ENCODE measurements at regions not wholly inside any gene's neighbourhood (a gene's known extent, or its start where the extent isn't known, plus 50 kb on each side); places are given as distances from the start of the nearest gene placed in this dataset.
"Not testable (repeated sequence)": the region's sequence is repeated elsewhere in the genome, so short reads cannot be mapped to it uniquely, and the experiment has no call there.

DNA sequence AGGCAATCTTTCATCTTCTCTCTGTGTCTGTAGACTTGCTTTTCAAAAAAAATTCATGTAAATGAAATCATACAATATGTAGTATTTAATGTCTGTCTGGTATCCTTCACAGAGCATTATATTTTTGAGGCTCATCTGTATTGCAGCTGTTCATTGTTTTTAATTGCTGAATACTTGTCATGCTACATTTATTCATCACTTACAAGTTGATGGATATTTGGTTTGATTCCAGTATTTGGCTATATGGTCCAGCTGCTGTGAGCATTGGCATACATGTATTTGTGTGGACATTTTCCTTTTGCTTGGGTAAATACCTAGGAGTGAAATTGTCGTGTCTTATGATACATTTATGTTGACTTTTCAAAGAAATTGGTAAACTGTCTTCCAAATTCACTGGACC lies 441.4 kb downstream of the DCDC2C start:
- no peak for DNase-seq

DNA sequence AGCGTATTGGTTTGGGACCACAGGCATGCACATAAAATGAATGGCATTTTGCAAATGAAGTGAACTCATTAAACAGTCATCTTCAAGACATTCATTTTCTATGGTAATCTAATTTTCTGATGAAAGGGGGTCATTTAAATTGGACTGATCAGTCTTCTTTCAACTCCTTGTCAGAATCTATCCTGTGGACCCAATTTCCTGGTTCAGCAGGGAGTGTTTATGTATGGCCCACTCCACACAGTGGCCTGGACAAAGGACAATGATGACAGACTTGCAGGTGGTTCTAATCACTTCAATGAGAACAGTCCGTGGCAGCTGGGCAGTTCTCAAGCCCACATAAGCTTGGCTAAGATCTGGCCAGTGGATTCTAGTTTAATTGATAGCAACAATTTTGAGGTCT lies 448.1 kb downstream of the DCDC2C start:
- DNase-seq, result no peak

DNA sequence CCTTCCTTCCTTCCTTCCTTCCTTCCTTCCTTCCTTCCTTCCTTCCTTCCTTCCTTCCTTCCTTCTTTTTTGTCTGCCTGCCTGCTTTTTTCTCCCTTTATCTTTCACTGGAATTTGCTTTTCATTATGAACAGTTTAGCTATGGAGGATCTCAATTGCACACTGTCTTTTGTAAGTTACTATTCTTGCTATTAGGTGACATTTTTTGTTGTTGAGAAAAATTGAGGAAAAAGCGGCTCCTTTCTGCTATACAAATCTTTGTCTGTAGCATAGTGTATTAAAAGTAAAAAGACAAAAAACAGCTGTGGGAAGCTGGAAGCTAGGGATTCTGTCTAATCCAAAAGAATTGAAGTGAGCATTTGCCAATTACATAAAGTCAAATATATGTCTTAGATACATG lies 448.7 kb downstream of the DCDC2C start:
- no peak for DNase-seq

DNA sequence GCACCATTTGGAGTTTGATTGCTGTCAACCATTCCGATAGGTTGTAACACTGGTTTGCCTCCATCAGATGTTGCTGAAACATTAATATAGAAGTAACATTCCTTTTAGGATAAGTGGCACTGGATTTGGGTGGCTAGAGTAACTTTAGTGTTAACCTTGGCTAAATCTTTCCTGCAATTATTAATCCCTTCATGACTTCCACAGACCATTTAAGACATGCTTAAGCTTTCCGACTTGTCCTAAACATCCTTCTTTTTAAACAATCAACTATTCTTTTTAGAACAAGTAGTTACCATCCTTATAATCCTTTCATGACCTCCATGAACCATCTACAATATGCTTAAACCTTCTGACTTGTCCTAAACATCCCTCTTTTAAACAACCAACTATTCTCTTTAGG lies 465.5 kb downstream of the DCDC2C start:
- no peak for DNase-seq

DNA sequence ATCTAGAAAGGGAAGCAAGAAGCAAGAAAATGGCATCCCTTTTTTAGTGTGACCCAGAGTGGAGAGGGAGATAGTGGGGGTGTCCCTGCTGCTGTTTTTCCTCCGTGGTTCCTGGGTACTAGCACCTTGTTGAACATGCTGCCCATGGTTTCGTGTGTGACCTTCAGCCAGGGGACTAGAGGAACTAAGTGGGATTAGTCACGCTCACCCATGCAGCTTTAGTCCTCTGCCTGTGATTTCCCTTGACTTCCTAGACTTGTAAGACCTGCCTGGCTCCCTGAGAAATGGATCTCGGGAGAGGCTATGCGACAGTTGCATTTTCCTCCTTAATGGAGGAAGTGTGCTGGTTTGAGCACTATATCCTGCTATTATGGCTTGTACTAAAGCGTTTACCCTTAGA lies 471.4 kb downstream of the DCDC2C start:
- DNase-seq, result no peak

DNA sequence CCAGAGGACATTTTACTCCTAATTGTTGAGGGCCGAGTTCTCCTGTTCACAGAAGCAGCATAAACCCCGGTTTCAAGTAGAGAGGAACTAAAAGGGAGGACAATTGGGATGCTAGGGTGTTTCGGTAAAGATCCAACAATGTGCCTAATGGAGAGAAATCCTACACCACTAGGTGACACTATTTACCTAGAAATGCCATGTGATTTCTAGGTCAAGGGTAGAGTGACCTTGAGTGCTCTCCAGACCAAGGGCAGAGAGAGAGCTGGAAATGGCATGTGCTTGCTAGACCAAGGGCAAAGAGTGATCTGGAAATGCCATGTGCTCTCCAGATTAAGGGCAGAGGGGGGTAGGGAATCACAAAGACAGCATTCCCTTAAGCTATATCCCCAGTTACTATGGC lies 472.0 kb downstream of the DCDC2C start:
- DNase-seq, result no peak

DNA sequence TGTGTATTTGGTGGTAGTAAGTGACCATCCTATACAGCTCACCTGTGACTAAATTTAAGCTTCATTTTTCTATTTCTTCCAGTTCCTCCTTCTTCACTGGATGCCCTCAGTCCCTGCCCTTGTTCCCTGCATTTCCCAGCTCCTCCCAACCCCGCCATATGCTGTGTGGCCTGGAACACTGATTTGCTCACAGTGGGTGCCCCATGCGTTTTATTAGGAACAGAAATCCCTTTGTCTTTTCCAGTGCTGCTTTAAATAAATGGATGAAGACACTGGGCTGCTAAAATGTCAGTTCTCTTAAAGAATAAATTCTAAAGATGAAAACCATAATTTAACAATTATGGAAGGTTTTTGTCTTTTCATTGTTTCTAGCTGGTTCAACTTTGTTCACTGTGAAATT lies 477.3 kb downstream of the DCDC2C start:
- DNase-seq, result no peak

DNA sequence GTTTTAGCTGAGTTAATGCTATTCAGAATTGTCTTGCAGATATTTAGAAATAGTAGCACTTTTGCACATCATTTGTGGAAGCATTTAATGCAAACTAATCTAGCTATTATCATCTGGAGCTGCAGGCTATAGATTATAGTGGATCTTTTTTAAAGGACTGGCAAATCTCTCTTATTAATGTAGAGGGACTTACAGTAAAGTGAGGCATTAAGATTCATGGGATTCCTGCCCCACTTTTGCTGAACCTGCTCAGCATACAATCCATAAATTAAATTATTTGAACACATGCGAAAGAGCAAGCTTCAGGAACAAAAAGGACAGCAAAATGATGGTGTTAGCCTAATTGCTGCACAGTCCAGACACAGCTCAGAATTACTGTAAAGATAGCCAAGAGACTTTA lies 477.7 kb downstream of the DCDC2C start:
- no peak for DNase-seq

DNA sequence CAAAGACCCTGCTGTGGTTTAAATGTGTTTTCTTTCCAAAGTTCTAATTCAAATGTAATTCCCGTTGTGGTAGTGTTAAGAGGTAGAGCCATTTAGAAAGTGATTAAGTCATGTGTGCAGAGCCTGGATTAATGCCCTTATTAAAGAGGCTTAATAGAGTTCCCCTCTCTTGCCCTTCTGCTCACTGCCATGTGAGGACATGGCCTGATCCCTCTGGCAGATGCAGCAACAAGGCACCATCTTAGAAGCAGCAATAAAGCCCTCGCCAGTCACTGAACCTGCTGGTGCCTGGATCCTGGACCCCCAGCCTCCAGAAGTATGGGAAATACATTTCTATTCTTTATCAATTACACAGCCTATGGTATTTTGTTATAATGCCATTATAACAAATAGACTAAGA lies 485.2 kb downstream of the DCDC2C start:
- no peak for DNase-seq

DNA sequence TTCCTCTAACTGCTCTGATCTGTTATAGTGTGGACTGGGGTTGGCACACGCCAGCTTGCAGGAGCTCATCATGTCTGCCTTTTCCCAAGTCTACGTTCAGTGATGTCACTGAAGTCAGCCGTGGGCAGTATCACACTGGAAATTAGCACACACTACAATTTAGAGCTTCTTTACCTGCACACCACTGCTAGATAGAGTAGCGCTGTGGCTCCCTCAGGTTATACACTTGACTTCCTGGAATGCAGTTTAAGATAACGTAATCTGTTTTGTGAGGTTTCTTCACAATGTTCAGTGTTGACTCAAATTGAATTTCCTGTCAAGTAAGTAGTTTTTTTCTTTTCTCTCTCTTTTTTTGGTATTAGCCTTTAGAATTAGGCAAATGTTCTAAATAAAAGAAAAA lies 487.2 kb downstream of the DCDC2C start:
- DNase-seq, result no peak

DNA sequence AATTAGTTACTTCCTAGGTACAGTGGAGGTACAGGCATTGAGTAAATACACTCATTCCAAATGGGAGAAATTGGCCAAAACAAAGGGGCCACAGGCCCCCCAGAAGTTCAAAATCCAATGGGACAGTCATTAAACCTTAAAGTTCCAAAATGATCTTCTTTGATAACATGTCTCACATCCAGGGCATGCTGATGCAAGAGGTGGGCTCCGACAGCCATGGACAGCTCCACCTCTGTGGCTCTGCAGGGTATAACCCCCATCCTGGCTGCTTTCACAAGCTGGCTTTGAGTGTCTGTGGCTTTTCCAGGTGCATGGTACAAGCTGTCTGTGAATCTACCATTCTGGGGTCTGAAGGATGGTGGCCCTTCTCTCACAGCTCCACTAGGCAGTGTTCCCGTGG lies 488.7 kb downstream of the DCDC2C start:
- no peak for DNase-seq

DNA sequence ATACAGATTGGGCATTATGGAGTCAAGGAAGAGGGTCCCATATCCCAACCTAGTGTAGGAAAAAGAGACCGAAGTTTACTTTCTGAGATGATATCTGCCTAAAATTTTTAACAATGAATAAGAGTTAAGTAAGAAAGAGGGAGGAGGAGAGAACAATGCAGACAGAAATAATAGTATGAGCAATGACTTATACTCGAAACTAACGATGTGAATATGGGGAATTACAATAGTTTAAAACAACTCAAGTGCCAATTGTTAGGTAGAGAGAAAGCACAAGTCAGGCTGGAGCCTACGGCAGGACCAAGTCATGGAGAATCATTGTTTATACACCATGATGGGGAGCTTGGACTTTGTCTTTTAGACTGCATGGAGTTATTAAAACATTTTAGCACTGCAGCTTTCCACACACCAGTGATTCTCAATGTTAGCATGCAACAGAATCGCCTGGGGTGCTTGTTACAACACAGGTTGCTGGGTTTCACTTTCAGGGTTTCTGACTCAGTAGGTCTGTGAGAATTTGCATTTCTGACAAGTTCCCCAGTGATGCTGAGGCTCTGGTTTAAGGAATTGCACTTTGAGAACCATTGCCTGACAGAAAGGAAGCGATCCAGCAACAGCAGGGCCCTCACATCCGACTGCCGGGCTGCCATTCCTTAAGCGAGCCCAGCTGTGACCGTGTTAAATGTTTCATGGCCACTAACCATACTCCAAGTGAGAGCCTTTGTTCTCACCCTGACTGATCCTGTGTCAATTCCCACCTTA lies 511.2 kb downstream of the DCDC2C start:
- no peak for DNase-seq

DNA sequence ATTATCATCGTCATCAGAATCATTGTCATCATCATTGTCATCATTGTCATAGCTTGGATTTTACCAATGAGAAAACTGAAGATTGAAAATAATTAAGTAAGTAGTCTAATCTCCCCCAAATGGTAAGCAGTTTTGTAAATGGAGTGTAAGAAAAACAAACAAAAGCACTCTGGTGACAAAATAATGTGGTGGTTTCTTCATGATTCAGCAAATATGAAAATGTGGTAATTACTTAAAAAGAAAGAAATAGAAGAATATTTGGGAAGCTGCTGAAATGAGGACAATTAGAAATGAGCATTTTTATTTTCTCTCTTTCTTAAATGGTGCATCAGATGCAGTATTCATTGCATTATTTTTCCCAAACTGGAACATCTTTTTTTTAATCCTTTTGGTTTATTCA lies 514.4 kb downstream of the DCDC2C start:
- DNase-seq, result no peak

DNA sequence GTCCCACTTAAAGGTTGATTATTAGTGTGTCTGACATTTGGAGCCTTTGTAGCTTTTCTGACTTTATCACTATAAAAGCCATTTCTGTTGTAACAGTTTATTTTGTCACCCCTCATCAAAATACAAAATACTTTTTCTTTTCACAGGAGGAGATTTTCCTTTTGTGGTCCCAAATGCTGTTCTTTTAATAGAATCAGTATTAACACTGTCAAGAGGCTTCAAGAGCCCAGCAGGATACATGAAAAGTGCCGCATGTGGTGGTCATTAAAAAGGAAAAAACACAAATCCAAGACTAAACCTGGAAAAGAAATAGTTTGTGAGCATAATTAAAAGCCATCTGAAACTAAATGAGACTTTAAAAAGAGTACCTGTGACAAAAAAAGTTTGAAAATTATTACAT lies 515.7 kb downstream of the DCDC2C start:
- no peak for DNase-seq

DNA sequence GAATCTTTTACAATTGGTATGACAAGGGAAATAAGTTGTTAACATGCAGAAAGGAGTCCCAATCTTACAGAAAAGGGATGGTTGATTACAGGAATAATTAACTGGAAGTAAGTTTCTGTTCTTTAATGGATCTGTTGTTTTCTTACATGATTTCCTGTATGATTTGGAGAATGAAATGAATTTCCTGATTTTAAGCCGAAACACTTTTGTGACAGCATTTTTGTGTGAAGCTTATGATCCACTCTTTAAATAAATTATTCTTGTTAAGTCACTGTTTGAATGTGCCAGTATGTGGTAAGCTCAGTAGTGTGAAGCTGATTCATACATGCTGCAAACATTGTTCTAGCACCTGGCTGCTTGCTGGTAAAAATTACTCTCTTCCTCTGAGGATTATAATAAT lies 516.2 kb downstream of the DCDC2C start:
- no peak for DNase-seq

DNA sequence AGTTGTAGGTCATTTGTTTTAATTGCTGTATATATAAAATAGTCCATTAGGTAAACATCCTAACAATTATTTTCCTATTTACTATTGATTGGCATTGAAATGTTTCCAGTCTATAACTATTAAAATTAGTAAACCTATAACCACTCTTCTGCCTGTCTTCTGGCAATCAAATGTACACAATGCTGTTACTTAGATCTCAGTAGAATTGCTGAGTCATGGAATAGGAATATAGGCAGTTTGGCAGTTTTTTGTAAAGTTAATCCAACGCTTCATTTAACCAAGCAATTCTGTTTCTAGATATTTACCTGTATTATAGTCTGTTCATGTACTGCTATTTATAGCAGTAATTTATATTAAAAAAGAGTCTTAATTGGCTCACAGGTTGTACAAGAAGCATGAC lies 518.1 kb downstream of the DCDC2C start:
- no peak for DNase-seq

DNA sequence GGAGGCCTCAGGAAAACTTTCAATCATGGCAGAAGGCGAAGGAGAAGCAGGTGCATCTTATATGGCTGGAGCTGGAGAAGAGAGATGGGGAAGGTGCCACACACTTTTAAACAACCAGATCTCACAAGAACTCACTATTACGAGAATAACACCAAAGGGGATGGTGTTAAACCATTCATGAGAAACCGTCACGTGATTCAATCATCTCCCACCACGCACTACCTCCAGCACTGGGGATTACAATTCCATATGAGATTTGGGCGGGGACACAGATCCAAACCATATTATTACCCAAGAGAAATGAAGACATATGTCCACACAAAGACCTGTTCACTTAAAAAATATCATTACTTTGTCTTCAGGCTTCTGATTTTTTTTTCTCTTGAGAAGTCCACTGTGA lies 518.5 kb downstream of the DCDC2C start:
- no peak for DNase-seq

DNA sequence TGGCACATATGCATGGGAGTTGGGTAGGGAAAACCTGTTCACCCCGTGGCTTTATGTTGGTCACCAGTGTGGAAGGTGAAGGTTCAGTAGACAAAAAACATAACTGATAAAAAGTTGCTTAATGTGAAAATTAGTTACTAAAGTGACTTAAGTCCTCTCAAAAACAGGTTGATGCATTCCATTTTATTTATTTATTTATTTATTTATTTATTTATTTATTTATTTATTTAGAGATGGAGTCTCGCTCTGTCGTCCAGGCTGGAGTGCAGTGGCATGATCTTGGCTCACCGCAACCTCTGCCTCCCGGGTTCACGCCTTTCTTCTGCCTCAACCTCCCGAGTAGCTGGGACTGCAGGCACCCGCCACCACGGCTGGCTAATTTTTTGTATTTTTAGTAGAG lies 541.0 kb downstream of the DCDC2C start:
- not testable (repeated sequence) for DNase-seq

DNA sequence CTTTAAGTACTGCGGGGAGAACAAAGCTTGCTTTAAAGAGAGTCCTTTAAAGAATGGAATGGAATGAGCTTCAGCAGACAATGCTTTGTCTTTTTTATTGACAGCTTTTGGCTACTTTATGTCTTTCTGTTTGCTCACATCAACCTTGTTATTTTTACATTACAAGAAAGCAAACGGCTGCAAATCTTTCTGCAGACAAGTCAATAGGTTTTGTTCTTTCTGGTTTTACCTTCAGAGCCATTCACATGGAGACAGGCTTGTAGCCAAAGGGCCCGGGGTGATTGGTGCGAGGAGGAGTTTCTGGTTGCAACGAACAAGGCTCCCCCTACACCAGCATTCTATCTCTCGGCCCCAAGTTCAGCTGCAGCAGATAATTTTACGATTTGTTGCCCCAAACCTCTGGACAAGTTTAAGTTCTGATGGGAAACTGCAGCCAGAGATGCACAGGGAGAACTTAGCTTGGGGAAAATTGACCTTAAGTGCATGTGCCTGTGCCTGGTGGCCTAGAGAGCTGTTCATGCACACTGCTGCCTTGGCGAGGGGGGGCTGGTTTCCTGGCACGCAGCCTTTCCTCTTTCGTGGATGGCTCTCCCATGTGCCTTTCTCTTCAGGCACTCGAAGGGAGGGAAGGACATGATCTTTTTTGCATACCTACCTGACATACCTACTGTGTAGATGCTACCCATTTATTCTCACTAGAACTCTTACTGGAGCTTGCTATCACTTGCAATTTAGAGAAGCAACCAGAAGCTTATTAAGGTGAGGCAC lies 543.2 kb downstream of the DCDC2C start:
- DNase-seq, result no peak

DNA sequence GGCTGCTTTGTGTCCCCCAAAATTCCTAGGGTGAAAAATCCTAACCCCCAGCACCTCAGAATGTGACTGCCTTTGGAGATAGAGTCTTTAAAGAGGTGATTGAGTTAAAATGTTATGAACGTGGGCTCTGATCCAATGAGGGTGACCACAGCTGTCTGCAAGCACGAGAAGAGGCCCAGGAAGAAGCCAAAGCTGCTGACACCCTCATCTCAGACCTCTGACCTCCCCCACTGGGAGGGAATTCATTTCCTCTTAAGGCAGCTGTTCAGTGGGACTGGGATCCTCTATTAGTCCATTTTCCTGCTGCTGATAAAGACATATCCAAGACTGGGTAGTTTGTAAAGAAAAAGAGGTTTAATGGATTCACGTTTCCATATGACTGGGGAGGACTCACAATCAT lies 544.4 kb downstream of the DCDC2C start:
- no peak for DNase-seq

DNA sequence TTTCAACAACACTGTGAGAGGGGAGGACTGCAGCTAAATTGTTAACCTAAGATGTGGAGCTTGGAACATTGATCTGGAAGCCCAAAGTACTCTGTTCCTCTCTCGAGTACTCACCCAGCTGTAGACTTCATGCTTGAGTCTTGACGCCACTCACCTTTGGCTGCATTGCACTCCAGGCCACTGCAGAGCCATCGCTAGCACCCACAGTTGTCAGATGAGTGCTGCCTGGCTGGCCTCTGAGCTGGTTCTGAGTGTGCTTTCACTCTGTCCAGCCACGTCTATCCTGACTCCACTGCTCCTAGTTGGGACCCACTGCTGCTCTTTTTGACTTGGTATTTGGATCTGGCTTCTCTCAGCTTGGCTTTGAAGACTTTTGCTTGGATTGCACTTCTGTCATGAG lies 552.1 kb downstream of the DCDC2C start:
- DNase-seq, result no peak

DNA sequence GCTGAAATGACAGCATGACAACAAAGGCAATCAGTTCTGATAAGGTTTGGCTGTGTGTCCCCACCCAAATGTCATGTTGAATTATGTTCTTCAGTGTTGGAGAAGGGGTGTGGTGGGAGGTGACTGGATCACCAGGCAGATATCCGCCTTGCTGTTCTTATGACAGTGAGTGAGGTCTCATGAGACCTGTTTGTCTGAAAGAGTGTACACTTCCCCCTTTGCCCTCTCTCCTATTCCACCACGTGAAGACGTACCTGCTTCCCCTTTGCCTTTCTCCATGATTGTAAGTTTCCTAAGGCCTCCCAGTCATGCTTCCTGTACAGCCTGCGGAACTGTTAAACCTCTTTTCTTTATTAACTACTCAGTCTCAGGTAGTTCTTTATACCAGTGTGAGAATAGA lies 553.0 kb downstream of the DCDC2C start:
- DNase-seq, result no peak

DNA sequence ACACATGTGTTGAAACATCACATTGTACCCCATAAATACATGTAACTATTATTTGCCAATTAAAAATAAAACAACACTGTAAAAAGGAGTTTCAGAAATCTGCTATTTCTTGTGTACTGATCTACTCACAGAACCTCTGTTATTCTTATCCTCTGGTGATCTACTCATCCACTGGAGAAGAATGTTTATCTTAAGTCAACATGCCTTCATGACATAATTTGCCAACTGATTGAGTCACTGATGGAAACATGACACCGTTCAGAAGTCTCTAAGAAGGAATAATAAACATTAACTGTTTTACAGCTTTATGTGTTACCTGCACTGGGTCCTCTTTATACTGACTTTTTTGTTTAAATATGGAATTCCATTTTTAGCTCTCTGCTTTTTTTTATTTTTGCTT lies 555.2 kb downstream of the DCDC2C start:
- no peak for DNase-seq

DNA sequence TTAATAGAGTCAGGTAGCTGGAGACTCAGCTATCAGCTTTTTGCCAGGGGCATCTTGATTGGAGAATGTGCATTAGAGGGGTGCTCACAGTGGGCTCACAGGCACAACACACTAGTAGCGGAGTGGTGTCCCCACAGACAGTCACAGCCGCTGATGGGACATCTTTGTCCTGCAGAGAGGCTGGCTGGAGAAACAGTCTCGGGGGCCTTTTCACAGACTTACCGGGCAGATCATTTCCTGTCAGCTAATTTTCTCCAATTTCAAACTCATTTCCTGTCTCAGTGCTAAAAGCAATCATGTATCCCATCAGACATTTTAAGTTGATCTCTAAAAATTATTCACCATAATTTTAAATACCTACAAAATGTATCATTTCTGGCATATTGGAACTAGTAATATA lies 562.6 kb downstream of the DCDC2C start:
- DNase-seq, result no peak

DNA sequence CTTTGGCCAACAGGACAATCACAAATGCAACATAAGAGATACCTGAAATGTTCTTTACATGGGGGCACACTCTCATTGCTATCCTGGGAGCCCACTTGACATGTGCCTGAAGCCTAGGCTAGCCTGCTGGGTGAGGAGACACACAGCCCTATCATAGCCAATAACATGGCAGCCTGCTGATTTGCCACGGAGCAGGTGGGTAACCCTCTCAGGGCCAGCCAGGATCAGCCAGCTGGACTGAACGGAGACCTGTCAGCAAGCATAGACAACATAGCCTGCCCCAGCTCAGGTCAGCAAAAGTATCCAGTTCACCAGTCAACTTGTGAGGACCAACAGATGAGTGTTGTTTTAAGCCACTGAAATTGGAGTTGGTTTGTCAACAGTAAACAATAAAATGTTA lies 566.5 kb downstream of the DCDC2C start:
- no peak for DNase-seq
